ENCODE measurements at regions not wholly inside any gene's neighbourhood (a gene's known extent, or its start where the extent isn't known, plus 50 kb on each side); places are given as distances from the start of the nearest gene placed in this dataset.

DNA sequence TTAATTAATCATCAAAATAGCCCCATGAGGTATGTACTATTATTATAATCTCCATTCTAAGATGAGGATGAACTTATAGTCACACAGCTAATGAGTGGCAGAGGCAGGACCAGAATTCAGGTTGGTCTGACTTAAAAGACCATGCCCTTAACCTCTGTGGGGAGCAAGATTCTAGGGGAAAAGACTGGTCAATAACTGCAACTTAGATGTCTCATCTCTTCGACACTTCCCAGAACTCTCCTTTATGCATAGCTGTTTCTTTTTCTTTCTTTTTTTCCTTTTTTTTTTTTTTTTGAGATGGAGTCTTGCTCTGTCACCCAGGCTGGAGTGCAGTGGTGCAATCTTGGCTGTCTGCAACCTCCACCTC lies 66.3 kb upstream of the RTN4 start:
- Histone ChIP-seq H3K27ac (ENCODE audit: extremely low read depth, low read depth, low read length) (no peak overlapping the region), H3K9me3 (ENCODE audit: control insufficient read depth, insufficient read depth, low read depth, low read length) (no peaks in the 10 kb centered on the region), H3K4me3 (ENCODE audit: low read depth, low read length) (no peak overlapping the region), H3K4me1 (ENCODE audit: control insufficient read depth, insufficient read depth, low read length) (peaks cover 14% of the 10 kb centered on the region), H3K36me3 (ENCODE audit: control insufficient read depth in 2 of 2, insufficient read depth in 1 of 2, low read length in 2 of 2) (no peaks in the 10 kb centered on the region)
- ChIA-PET CTCF (no interaction called here), POLR2A (interaction anchor here (0.6 to 2.1 kb wide), 5 partner anchors 9 to 106 kb away, joined by 3 to 9 read pairs (median 4); partner anchors contain the start of gene RTN4)
- no peak for TF ChIP-seq YY1 (tag by site-specific recombination; IDR thresholded peaks at IDR 0.05)
- no peak for TF ChIP-seq ZNF221 (tag by site-specific recombination; IDR thresholded peaks at IDR 0.05; ENCODE audit: borderline replicate concordance)
- no peak for TF ChIP-seq KLF16 (tag by site-specific recombination; IDR thresholded peaks at IDR 0.05)
- no peak for TF ChIP-seq ZNF530 (tag by site-specific recombination; IDR thresholded peaks at IDR 0.05; ENCODE audit: low read depth)
- no peak for TF ChIP-seq MZF1 (tag by site-specific recombination; IDR thresholded peaks at IDR 0.05; ENCODE audit: borderline replicate concordance)
- TF ChIP-seq ZNF362 (tag by site-specific recombination; IDR thresholded peaks at IDR 0.05), result no peak
- TF ChIP-seq ZNF366 (tag by site-specific recombination; conservative IDR thresholded peaks at IDR 0.05), result no peak
- no peak for TF ChIP-seq ZNF138 (tag by site-specific recombination; IDR thresholded peaks at IDR 0.05; ENCODE audit: borderline replicate concordance)
- TF ChIP-seq ZSCAN5A (tag by site-specific recombination; IDR thresholded peaks at IDR 0.05), result no peak
- no peak for TF ChIP-seq HOXA7 (CRISPR knock-in tag; IDR thresholded peaks at IDR 0.05; ENCODE audit: borderline replicate concordance)
- TF ChIP-seq GFI1B (tag by site-specific recombination; IDR thresholded peaks at IDR 0.05), result no peak
- no peak for TF ChIP-seq ZNF626 (tag by site-specific recombination; IDR thresholded peaks at IDR 0.05)
- no peak for TF ChIP-seq ZIC2 (tag by site-specific recombination; IDR thresholded peaks at IDR 0.05)
- TF ChIP-seq, protein P1, sequence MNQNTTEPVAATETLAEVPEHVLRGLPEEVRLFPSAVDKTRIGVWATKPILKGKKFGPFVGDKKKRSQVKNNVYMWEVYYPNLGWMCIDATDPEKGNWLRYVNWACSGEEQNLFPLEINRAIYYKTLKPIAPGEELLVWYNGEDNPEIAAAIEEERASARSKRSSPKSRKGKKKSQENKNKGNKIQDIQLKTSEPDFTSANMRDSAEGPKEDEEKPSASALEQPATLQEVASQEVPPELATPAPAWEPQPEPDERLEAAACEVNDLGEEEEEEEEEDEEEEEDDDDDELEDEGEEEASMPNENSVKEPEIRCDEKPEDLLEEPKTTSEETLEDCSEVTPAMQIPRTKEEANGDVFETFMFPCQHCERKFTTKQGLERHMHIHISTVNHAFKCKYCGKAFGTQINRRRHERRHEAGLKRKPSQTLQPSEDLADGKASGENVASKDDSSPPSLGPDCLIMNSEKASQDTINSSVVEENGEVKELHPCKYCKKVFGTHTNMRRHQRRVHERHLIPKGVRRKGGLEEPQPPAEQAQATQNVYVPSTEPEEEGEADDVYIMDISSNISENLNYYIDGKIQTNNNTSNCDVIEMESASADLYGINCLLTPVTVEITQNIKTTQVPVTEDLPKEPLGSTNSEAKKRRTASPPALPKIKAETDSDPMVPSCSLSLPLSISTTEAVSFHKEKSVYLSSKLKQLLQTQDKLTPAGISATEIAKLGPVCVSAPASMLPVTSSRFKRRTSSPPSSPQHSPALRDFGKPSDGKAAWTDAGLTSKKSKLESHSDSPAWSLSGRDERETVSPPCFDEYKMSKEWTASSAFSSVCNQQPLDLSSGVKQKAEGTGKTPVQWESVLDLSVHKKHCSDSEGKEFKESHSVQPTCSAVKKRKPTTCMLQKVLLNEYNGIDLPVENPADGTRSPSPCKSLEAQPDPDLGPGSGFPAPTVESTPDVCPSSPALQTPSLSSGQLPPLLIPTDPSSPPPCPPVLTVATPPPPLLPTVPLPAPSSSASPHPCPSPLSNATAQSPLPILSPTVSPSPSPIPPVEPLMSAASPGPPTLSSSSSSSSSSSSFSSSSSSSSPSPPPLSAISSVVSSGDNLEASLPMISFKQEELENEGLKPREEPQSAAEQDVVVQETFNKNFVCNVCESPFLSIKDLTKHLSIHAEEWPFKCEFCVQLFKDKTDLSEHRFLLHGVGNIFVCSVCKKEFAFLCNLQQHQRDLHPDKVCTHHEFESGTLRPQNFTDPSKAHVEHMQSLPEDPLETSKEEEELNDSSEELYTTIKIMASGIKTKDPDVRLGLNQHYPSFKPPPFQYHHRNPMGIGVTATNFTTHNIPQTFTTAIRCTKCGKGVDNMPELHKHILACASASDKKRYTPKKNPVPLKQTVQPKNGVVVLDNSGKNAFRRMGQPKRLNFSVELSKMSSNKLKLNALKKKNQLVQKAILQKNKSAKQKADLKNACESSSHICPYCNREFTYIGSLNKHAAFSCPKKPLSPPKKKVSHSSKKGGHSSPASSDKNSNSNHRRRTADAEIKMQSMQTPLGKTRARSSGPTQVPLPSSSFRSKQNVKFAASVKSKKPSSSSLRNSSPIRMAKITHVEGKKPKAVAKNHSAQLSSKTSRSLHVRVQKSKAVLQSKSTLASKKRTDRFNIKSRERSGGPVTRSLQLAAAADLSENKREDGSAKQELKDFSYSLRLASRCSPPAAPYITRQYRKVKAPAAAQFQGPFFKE (tag by site-specific recombination; IDR thresholded peaks at IDR 0.05; ENCODE audit: borderline replicate concordance), result no peak
- TF ChIP-seq, protein P2, sequence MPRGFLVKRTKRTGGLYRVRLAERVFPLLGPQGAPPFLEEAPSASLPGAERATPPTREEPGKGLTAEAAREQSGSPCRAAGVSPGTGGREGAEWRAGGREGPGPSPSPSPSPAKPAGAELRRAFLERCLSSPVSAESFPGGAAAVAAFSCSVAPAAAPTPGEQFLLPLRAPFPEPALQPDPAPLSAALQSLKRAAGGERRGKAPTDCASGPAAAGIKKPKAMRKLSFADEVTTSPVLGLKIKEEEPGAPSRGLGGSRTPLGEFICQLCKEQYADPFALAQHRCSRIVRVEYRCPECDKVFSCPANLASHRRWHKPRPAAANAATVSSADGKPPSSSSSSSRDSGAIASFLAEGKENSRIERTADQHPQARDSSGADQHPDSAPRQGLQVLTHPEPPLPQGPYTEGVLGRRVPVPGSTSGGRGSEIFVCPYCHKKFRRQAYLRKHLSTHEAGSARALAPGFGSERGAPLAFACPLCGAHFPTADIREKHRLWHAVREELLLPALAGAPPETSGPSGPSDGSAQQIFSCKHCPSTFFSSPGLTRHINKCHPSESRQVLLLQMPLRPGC (tag by site-specific recombination; IDR thresholded peaks at IDR 0.05), result no peak
- no peak for TF ChIP-seq ZNF571 (tag by site-specific recombination; IDR thresholded peaks at IDR 0.05)
- TF ChIP-seq ZNF157 (tag by site-specific recombination; IDR thresholded peaks at IDR 0.05), result no peak
- TF ChIP-seq ZNF398 (tag by site-specific recombination; IDR thresholded peaks at IDR 0.05), result no peak

All from HEK293 (cell line).